HG03442 (cell line): ENCODE measurements at regions not wholly inside any gene's neighbourhood (a gene's known extent, or its start where the extent isn't known, plus 50 kb on each side); places are given as distances from the start of the nearest gene placed in this dataset.
"Not testable (repeated sequence)": the region's sequence is repeated elsewhere in the genome, so short reads cannot be mapped to it uniquely, and the experiment has no call there.

Experiments used
- ATAC-seq: cut with Tn5 transposase; IDR thresholded peaks from one replicate; pipeline ENCODE4 v1.9.1; 2021; ENCODE audit warnings: mild to moderate bottlenecking, moderate library complexity; ENCODE audit not compliant: unreplicated experiment

DNA sequence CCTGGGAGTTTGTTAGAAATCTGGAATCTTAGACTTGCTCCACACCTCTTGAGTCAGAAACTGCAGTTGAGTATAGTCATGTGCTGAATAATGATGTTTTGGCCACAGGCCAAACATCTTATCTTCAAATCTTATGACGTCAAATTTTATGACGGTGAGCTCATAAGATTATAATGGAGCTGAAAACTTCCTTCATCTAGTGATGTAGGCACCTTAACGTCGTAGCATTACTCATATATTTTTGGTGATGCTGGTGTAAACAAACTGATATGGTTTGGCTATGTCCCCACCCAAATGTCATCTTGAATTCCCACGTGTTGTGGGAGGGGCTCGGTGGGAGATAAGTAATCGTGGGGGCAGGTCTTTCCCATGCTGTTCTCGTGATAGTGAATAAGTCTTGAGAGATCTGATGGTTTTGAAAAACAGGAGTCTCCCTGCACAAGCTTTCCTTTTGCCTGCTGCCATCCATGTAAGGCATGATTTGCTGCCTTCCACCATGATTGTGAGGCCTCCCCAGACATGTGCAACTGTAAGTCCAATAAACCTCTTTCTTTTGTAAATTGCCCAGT lies 268.0 kb upstream of the PROK2 start:
- ATAC-seq, result no peak

DNA sequence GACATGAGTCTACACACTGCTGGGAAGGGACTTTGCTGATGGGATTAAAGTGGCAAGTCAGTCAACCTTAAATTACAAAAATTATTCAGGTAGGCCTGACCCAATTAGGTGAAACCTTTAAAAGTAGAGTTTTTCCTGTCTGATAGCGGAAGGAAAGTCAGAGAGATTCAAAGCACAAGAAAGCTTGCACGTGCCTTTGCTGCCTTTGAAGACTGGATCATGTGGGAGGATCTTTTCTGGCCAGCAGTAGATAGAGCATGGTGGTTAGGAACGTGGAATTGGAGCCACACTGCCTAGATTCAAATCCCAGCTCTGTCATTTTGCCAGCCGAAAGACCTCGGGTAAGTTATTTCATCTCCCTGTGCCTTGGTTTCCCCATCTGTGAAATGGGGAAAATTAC lies 265.8 kb upstream of the PROK2 start:
- ATAC-seq, result no peak

DNA sequence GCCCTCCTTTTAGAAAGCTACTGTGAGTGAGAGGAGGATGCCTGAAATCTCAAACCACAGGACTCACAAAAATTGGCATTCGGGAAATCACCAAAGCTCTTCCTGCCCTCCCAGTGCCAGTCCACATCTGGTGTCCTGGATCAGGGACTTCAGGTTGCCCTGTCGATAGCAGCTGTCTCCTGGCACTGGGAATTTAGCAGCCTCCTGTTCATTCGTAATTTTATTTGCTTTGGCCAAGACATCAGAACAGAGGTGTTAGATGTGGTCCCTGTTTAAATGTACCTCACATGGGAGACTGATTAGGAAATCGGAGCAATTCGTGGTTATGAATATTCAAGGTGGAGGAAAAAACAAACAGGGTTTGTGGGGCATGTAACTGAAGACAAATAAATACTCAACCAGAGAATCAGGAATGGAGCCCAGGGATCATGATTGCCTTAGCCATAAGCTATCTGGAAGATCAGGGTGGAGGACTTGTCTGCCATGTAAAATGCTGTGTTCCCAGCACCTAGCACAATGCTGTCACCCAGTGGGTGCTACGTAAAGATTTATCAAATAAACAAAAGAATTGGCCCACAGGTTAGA lies 265.2 kb upstream of the PROK2 start:
- no peak for ATAC-seq

DNA sequence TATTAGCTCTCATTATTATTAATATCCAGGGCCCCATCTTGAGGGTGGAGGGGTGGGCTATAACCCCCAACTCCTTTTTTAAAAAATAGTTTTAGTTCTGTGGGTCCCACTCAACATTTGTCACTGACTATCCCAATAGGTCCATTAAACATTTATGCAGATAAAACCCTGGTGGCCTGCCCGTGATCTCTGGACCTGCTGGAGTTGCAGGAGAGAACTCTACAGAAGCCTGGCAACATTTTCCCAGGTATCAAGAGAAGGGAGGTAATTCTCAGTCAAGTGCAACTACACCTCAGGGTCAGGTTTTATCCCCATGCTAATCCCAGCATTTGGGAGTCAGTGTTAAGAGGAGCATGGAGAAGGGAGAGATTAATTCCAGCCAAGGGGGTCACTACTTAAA lies 264.4 kb upstream of the PROK2 start:
- ATAC-seq, result no peak

DNA sequence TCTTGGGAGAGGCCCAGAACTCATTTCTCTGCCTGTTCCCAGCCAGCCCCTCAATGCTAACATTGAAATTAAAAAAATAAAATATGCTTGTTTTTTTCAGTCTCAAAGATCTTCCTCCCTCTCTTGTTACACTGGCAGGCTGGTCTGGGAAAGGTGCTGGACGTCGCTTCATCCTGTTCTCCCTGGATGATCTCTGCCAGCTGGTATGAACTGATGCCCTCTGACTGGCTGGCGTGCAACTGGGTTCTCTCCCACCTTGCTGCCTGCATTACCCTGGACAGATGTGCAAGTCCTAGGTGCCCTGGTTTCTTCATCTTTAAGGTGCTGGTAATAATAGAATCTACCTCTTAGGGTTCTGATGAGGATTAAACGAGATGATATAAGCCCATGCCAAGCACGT lies 263.9 kb upstream of the PROK2 start:
- no peak for ATAC-seq

DNA sequence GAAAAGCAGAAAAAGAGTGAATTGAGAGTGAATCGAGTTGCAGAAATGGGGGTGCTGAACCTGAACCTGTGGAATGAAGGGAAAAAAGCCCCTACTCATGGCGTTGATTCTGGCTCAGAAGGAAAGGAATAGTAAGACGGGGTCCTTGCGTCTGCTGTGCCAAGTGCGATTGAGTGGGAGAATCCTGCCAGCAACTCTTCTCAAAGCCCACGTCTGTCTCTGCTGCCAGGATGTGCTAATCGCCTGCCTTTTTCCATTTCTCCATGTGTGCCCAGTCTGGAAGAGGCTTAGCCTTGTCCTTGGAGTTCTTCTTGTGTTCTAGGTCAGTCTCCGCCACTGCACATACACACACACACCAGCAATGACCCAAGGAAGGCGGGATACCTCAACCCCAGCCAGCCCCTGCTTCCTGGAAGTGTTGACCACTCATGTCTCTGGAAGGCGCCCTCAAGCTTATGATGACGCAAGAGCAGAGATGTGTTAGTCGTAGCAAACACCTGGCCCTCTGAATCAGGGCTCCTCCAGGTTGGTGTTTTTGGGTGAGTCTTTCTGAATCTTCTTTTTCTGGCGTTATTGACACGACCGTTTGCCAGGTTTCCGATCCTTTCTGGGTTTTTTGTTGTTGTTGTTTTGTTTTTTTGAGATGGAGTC lies 262.4 kb upstream of the PROK2 start:
- ATAC-seq, result no peak

DNA sequence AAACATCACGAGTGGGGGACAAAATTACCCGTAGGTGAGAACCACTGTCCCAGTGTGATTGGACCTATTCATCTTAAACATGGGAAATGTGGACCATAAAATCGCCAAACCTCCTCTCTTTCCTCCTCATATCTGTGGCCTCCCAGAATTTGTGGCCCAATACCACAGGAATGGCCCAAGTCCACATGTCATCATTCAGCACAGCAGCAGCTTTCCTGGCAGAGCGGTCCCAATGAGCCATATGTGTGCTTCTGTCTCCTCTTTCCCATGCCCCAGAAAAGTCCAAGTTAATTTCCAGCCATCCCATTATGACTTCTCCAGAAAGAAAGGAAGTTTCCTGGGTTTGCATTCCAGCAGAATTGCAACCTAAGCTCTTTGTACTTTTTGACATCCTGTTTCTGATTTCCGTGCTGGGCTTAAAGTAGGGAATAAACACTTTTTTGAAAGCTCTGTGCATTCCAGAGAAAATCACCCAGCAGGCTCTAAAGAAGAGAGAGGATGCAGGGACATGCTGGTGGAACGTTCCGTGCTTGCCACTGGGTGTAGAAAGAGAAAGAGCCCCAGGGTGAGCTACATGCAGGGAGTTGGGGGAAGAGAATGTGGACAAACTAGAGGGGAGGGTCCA lies 259.4 kb upstream of the PROK2 start:
- no peak for ATAC-seq

DNA sequence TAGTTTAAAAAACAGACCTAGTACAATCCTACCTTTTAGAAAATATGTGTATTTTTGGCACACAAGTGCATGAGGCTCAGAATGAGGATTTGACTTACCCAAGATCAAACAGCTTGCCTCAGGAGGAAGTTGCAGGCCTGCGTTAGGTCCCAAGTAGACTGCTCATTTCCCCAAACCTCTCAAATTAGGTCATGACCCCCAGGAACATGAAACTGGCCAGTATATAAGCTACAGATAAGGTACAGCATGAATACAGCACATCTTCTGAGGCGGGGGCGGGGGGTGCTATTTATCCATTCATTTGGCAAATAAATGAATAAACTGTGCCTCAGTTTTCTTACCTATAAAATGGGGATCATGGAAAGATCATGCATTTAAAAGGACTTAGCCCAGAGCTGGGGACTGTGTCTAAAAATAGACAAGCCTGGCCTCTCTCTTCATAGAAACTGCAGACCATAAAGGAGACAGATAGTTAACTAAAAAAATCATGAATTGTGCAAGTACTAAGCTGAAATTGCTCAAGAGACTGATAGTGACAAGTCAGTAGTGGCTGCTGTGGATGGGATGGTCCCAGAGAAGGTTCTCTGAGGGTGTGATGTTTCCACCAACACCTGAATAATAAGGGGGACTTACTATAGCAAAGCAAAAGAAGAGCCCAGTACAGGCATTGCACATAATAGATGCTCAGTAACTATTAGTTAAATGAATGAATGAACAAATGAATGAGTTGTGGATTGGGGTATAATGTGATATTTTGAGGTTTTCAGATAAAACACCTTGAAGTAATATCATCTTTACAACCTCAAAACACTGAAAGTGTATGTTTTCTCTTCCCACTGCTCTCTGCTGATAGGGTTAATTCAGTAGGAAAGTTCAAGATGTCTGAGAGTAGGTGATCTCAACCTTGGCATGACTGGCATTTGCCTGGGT lies 258.5 kb upstream of the PROK2 start:
- peak; percentile 65 for ATAC-seq

DNA sequence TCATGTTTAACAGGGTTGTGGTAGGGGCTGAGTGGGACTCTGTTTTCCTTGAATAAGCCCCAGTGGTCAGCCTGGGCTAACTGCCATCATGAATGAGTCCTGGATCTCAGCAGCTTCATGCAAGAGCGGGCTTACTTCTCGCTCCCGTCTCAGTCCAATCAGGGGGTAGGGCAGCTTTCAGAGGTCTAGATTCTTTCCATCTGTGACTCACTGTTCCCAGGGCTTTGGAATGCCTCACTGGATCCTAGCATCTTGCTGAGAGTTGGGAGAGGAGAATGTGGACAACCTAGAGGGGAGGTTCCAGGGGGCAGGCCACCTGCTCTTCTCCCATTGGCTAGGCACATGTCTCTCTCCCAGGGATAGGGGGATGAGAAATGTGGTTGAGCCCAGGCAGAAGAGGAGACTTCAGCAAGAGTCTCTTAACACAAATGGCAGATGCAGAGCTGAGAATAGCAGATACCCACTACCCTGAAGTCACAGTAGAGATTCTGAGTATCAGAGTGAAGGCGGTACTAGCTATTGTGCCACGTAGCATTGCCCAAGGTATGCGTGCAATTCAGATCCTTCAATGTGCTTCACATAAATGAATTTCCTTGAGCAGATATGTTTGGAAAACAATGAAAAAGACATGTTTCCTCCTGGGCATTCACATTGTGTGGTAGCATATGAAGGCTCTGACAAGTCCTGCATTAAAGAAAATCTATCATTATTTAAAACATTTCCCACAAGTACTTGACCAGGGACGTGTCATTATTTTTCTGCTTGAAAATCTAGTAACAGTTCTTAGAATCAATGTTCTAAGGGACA lies 257.7 kb upstream of the PROK2 start:
- no peak for ATAC-seq

DNA sequence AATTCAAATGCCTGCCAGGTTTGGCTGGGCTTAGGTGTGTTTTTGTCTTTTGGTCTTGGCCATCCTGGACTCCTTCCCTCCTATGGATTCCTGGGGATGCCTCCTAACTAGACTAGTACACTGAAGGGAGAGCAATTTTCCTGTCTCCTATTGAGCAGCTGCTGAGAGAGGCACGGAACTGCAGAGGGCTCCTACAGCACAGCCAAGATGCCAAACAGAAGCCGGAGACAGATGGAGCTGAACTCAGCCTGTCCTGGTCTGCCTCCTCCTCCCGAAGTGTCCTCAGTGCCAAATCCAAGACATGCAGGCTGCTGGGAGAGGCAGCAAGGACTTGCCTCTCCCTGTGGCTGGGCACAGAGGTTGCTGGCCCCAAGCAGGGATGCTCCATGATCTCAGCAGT lies 256.6 kb upstream of the PROK2 start:
- ATAC-seq, result no peak

DNA sequence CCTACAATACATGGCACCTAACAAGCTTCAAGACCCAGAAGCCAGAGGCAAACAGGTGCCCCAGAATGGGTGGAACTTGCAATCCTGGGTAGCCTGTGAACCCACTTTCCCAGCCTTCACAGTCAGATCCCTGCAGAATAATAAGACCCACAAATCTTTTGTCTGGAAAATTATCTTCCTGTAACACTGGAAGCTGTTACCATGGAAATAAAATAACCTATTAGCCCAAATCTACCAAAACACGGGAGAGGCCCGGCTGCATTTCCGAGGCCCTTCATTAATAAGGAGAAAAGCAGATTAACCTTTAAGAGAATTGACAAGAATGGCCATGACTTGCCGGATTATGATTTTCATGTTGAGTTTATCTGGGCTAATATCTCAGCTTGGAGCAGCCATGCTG lies 256.1 kb upstream of the PROK2 start:
- no peak for ATAC-seq

DNA sequence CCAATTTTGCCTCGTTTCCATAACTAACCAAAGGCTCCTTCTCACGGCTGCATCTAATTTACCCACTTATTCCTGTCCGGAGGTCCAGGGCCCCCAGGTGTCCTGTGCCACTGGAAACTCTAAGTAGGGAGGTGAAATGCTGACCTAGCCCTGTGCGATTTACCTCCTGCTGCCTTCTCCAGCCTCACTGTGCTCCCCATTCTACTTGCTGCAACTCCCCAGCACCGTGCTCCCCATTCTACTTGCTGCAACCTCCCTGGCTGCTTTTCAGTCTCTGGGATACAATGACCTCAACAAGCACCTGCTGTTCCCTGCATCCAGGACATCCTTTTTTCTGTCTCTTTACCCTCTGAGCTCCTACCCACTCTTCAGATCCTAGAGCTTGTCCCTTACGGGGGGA lies 254.7 kb upstream of the PROK2 start:
- no peak for ATAC-seq

DNA sequence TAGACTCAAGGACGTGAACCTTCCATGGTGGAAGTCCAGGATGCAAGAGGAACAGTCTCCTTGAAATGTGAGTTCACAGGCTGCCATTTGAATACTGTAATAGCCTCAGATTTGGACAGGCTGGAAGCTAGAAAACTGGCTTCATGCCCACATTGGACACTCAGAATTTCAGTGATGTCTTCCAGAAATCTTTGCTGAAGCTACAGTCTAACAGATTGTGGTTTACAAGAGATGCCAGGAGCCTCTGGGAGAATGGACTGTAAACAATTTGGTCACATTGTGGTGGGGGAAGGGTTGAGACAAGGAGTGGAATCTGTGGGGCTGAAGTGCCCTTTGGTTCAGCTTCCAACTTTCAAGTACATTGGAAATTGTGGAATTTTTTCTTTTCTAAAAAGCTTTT lies 252.0 kb upstream of the PROK2 start:
- ATAC-seq, result no peak

DNA sequence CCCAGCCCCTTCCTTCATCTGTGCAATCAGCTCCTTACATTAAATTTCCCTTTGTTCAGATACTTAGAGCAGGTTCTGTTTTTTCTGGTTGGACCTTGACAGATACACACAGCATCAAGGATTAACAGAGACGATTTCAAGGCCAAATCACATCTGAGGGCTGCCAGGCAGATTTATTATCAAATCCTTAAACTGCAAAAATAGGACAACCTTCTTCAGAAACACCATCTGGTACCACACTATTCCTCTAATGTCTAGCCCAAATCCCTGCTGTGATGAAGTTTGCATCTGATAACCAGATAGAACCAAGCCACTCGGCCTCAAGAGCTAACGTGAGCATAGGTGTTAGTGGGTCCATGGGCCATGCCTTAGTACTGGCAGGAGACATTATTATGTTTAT lies 250.7 kb upstream of the PROK2 start:
- no peak for ATAC-seq

DNA sequence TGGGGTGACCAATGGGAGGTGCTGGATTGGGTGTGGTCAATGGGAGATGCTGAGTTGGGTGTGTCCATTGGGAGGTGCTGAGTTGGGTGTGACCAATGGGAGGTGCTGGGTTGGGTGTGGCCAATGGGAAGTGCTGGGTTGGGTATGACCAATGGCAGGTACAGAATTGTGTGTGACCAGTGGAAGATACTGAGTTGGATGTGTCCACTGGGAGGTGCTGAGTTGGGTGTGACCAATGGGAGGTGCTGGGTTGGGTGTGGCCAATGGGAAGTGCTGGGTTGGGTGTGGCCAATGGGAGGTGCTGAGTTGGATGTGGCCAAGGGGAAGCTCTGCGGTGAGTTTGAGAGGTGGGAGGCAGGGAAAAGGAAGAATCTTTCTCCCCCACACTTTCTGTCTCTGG lies 250.0 kb upstream of the PROK2 start:
- ATAC-seq, result no peak

DNA sequence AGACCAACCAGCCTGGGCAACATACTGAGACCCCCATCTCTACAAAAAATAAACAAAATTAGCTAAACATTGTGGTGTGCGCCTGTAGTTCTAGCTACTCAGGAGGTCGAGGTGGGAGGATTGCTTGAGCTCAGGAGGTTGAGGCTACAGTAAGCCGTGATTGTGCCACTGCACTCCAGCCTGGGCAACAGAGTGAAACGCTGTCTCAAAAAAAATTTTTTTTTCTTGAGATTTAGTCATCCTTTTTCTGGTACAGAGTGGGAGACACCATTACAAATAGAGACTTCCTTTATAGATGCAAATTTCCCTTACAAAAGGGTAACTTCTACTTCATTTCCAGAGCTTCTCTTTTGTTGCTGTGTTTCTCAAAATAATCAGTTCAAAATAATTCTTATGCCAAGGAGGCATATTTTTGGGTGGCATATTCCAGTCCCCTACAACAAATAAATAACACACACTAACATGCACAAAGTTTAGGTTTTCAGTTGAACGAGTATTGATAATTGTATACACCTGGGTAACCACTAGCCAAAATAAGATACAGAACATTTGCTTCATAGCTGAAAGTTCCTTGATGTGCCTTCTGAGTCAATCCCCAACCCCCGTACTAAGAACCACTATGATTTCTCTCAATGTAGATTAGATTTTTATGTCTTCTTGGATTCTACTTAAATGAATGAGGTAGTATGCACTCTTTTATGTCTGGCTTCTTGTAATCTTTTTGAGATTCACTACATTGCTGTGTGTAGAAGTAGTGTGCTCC lies 248.9 kb upstream of the PROK2 start:
- no peak for ATAC-seq

DNA sequence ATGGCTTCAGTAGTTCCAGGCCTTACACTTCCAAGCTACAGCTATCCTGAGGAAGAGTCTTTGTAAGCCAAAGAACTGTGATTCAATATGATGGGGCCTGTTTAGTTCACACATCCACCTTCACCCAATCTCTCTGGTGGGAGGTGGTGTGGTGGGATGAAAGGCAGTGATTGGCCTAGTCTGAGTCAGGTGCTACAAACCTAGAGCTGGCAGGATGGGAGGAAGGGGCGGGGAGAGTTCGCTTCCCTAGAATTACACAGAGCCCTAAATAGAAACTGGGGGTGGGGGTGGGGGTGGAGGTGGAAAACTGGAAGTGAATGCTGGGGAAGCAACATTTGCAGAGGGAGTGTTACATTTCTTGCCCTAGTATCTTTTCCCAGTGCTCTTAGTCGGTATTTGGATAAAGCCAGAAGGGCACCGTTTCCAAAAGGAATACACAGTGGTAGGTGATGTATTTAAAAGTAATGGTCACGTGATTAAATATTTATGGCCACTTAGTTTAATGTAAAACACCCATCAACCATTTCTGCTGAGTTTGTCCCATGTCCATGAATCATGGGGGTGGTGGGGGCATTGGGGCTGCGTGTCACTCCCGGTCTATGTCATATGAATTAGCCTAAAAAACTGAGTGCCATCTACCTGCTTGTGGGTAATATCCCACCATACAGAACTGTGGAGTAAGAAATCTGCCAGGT lies 247.6 kb upstream of the PROK2 start:
- no peak for ATAC-seq

DNA sequence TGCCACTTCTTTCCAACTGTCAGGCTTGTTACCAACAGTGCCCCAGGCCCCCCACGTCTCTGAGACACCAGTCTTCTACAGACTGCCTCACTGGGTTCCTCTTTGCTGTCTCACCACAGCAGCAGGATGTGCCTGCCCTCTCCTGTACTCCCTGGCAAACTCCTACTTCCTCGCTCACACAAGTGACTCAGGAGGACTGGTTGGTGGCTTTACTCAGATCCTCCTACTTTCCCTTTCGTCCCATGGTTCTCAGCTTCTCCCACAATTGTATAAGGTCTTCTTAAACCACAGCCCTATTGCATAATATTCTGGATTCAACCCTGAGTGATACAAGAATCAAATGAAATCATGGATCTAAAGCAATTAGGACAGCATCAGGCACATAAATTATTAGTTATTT lies 246.6 kb upstream of the PROK2 start:
- no peak for ATAC-seq

DNA sequence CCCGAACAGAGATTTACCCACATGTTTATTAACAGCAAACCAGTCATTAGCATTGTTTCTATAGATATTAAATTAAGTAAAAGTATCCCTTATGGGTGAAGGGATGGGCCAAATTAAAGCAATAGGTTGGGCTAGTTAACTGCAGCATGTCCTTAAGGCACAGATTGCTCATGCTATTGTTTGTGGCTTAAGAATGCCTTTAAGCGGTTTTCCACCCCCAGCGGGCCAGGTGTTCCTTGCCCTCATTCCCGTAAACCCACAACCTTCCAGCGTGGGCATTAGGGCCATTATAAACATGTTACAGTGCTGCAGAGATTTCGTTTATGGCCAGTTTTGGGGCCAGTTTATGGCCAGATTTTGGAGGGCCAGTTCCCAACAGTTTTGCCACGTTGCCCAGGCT lies 245.3 kb upstream of the PROK2 start:
- ATAC-seq, result not testable (repeated sequence)
